T-helper 1 cell (primary cell): ENCODE measurements at regions not wholly inside any gene's neighbourhood (a gene's known extent, or its start where the extent isn't known, plus 50 kb on each side); places are given as distances from the start of the nearest gene placed in this dataset.

Experiments
- DNase-seq, 5 donors: peaks; one replicate each; pipeline ENCODE4 v3.0.0-alpha.2; 2012 to 2020

DNA sequence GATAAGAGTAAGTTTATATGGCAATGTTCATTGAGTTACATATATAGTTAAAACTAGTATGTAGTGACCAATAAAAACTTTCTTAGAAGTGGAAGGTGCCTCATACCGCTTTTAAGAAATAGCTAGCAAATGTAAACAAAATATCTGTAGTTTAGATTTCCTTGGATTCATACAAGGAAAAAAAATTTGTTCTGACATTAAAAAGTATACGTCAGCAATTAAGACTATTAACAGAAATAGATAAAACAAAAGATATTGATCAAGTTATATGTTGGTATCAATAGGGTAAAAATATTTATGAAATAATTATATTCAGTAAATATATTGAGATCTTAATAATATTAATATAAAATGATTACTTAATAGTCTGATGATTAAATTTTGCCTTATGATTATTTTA, 718.8 kb upstream of the LRFN5 start:
- no peak for DNase-seq

DNA sequence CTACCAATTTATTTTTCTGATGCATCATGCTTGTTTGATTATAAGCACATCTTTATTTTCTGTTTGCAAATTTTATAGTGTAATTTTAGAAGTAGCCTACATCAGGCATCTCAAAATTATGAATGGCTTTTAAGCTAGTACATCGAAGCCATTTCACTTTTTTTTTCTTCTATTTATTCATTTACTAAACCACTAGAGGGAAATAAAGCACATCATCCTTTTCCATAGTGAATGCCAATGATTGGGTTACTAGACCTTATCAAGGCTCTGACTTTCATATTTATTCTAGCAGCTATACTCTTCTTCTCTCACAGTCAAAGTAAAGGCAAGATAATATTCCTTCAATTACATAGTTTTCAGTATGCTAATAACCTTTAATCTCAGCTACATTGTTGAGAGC, 736.4 kb upstream of the LRFN5 start:
- DNase-seq, result no peak

- no peak for DNase-seq
Measured at GRCh38 chr14:40859055-40859454, 747.6 kb upstream of the LRFN5 start.

DNA sequence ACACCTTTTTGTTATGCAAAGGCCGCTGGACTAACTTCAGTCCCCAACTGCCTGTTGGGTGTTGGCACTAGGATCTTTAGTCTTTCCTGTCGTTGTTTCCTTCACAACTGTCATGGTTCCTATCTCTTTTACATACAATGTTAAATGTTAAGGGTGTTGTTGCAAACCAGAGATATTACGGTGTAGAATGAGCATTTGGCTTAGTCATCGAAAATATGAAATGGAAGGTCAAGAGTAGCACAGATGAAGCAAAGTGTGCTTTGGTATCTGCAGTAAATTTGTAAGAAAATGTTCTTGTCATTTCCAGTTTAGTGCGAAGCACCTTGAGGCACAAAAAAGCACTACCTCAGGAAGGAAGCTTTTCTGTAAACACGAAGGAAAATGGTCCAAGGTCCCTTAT, 751.3 kb upstream of the LRFN5 start:
- DNase-seq, result no peak

DNA sequence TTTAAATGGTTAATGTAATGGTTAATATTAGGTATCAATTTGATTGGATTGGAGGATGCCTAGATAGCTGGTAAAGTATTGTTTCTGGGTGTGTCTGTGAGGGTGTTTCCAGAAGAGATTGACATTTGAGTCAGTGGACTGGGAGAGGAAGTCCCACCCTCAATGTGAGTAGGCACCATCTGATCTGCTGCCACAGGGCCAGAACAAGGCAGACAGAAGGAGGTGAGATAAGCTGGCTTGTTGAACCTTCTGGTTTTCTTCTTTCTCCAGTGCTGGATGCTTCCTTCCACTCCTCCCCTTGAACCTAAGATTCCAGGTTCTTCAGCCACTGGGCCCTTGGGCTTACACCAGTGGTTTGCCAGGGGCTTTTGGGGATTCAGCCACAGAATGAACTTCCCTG, 756.5 kb upstream of the LRFN5 start:
- DNase-seq, result no peak

DNA sequence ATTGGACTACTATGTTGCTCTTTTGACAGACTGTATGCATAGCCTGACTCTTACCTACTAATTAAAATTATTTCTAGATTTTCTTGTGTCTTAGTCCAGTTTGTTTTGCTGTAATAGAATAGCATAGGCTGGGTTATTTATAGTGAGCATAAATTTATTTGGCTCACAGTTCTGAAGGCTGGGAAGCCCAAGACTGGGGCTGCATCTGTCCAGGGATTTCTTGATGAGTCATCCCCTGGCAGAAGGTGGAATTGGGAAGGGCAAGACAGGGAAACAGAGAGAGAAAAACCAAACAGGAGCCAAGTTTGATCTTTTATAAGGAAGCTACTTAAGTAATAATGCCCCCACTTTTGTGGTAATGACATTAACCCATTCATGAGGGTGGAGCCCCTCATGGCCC, 759.2 kb upstream of the LRFN5 start:
- DNase-seq, result no peak

- DNase-seq, result no peak
Measured at GRCh38 chr14:40842816-40843215, 763.9 kb upstream of the LRFN5 start.

DNA sequence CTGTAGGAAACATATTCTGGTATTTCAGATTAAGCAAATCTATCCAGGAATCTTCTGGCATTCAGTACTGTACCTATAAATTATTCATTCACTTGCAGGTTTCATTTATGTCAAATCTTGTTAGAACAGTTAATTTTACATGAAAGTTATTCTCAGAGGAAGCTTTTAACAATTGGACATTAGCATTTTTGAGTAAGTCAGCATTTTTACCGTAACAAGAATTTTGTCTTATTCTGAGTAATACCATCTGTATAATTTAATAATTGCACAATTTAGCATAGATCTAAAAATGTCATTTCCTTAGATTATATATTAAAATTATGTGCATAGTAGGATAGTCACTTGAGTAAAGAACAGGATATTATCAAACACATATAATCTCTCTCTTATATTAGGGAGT, 764.8 kb upstream of the LRFN5 start:
- no peak for DNase-seq

DNA sequence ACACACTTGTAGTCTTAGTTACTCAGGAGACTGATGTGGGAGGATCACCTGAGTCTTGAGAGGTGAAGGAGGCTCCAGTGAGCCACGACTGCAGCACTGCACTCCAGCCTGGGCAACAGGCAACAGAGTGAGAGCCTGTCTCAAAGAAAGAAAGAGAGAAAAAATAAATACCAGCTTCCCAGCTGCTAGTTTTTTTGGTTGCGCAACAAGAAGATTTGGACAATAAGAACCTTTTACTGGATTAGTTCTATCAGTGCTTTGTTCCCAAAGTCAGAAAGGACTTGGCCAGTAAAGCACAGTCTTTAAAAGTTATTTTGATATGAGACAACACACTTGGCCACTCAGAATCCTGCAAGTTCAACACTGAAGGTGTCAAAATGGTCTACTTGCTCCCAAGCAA, 768.1 kb upstream of the LRFN5 start:
- no peak for DNase-seq

GRCh38 chr14:40806471-40806870, 800.2 kb upstream of the LRFN5 start:
- DNase-seq, result no peak

GRCh38 chr14:40796168-40796567, 810.5 kb upstream of the LRFN5 start:
- DNase-seq, result no peak

GRCh38 chr14:40784860-40785259, 821.8 kb upstream of the LRFN5 start:
- DNase-seq, result no peak

DNA sequence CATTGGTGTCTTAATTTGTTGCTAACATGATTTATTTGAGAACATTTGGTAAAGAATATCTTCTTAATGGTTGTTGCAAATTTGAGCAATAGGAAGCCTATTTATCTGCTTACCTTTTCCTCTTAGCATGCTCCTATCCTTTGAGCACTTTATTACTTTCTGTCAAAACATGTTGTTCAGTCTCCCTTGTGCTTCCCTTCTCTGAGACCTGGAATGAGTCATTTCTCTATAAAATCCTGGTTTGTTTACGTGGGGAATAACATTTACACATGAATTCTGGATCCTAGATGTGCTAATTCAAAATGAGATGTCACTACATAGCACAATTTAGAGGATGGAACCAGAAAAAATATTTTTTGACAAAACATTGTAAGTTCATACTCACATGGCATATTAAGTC, 844.0 kb upstream of the LRFN5 start:
- no peak for DNase-seq

- DNase-seq, result no peak
Measured at GRCh38 chr14:40762177-40762576, 844.5 kb upstream of the LRFN5 start.

DNA sequence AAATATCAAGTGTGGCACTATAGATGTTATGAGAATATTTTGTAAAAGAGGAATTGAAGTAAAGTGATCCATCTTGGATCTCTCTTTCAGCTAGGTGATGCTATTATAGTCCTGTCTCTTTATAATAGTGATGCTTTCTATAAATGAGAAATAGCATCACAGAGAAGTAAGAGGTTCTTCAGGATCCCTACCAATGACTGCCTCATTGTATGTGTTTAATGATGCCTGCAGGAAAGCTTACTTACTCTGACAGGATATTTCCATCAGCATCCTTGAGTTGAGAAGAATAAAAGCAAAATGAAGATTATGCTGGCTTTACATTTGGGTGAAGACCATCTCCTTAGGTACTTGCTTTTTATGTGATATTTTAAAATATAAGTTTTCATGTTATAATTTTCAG, 846.0 kb upstream of the LRFN5 start:
- DNase-seq, result no peak

- no peak for DNase-seq
Measured at GRCh38 chr14:40758076-40758475, 848.6 kb upstream of the LRFN5 start.

DNA sequence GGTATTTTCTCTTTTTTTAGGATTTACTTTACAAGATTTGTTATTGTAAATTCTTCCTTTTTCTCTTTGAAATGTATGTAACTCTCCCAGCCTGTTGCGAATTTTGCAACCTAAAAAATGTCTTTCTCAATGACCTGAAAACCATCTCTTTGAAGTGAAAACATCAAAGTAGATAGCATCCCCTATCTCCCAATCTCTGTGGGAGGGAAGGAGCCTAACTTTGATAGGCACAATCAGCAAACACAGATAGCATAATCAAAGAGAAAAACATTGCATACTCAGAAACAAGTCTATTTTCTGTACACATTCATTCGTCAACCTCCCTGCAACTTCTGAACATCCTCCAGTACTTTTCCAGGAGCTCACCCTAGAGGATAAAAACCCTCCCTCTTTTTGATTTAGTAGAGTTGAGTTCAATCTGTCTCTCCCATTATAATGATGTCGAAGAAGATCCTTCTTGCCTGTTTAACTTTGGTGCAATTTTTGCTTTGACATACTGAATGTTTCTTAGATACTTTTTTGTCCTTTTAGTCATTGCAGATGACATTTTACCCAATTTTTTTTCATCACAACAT, 849.2 kb upstream of the LRFN5 start:
- no peak for DNase-seq

DNA sequence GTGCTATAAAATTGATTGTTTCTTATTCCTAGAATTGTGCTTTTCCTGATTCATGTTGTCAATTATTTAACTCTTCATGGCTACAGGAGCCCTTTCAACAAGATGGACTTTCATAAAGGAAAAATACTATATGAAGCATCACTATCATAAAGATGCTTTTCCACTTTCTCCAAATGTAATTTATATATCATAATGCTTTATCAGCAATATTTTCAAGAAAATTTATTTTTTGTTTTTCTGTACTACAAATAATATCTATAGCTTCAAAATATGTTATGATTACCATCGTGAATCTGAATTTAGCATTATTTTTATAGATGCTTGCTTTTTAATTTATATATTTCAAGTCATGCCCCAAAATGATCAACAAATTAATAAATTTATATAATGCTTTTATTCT, 873.5 kb upstream of the LRFN5 start:
- DNase-seq, result no peak

GRCh38 chr14:40727107-40727506, 879.6 kb upstream of the LRFN5 start:
- no peak for DNase-seq

GRCh38 chr14:40713387-40713786, 893.3 kb upstream of the LRFN5 start:
- DNase-seq, result no peak

- DNase-seq, result no peak
Measured at GRCh38 chr14:40697231-40697630, 909.4 kb upstream of the LRFN5 start.

DNA sequence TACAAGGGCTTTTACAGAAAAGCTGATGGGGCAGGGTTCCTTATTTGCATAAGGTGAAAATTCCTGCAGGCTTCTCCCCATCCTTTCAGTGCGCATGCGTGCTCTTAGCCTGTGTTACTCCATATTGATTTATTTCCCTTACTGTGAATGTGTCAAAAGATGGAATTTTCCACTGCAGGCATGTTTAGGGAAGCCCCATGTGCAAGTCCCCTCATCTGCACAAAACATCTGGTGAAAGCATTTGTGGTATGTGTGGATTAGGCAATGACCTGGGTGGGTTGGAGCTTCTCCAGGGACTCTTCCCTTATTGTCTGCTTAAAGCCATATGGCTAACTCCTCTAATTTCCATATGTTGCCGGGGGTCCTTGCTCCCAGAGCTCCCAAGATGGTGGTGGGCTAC, 912.7 kb upstream of the LRFN5 start:
- no peak for DNase-seq

DNA sequence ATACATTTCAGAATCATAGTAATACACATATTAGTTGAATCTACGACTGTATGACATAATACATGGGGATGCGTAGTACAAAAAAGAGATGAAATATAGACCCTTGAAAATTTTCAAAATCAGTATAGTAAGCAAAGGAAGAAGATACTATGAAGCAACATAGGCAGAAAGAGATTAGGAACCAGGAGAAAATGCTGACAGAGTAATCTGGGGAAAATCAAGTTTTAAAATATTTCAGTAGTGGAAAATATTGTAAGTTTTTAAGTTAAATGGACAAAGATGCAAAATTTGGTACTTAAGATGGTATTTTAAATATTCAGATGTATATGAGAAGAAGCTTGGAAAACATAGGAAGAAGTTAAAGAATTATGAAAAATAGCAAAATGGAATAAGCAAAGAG, 915.6 kb upstream of the LRFN5 start:
- no peak for DNase-seq

DNA sequence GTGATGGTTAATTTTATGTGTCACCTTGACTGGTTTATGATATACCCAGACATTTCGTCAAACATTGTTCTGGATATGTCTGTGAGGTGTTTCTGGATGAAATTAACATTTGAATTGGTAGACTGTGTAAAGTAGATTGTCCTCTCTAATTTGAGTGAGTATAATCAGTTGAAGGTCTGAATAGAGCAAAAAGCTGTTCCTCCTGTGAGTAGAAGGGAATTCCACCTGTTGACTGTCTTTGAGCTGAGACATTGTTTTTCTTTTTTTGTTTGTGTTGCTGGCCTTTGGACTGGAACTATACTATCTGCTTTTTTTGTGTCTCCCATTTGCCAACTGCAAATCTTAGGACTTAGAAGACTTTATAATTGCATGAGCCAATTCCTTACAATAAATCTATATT, 920.9 kb upstream of the LRFN5 start:
- no peak for DNase-seq

DNA sequence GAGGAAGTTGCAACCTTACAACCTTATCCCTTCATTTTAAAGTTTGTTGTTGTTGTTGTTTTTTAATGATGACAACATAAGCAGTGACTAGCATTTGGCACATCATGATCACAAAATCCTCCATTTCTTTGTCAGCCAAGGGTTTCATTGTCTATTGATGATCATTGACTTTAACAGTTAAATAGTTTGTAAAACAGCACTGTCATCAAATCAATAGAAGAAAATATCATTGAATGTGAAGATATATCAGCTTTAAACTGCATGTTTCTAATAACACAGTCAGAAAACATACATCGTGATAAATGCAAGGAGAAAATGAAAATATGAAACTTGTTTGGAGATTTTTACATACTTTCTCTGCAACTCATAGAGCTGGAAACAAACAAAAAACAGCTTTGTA, 922.3 kb upstream of the LRFN5 start:
- no peak for DNase-seq
